NOMO-1 treated with dmso at 0.1 percent for 144 hours (cell line): ENCODE measurements at regions not wholly inside any gene's neighbourhood (a gene's known extent, or its start where the extent isn't known, plus 50 kb on each side); places are given as distances from the start of the nearest gene placed in this dataset.
"Not testable (repeated sequence)": the region's sequence is repeated elsewhere in the genome, so short reads cannot be mapped to it uniquely, and the experiment has no call there.

ENCODE experiments used
- DNase-seq: peaks from one replicate; lab custom pipeline; 2025; ENCODE audit not compliant: unreplicated experiment; lab: John Stamatoyannopoulos, UW

DNA sequence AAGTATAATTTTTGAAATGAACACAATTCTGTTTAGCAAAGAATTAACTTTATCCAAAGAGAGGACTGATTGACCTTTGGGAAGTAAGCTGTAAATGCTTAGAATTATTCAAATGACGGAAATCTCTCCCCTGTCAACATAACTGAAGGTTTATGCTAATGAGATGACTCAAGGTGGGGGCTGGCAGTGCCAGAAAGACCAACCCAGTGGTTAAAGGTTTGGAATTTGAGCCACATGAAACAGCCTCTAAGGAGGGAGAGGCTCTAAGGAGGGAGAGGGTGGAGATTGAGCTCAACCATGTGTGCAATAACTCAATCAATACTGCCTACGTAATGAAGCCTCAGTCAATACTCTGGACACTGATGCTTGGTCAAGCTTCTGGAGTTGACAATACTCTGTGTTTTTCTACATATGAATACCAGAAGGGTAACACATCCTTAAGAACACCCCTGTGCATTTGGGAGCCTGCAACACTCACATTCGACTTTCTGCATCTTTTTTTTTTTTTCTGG, 123.4 kb upstream of the TENT5A start:
- no peak for DNase-seq

DNA sequence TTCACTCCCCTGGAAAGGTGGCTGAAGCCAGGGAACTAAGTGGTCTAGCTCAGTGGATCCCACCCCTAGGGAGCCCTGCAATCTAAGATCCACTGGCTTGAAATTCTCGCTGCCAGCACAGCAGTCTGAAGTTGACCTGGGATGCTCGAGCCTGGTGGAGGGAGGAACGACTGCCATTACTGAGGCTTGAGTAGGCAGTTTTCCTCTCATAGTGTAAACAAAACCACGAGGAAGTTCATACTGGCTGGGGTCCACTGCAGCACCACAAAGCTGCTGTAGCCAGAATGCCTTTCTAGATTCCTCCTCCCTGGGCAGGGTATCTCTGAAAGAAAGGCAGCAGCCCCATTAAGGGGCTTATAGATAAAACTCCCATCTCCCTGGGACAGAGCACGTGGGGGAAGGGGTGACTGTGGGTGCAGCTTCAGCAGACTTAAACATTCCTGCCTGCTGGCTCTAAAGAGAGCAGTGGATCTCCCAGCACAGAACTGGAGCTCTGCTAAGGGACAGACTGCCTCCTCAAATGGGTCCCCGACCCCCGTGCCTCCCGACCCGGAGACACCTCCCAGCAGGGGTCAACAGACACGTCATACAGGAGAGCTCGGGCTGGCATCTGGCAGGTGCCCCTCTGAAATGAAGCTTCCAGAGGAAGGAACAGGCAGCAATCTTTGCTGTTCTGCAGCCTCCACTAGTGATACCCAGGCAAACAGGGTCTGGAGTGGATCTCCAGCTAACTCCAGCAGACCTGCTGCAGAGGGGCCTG, 117.4 kb upstream of the TENT5A start:
- not testable (repeated sequence) for DNase-seq

DNA sequence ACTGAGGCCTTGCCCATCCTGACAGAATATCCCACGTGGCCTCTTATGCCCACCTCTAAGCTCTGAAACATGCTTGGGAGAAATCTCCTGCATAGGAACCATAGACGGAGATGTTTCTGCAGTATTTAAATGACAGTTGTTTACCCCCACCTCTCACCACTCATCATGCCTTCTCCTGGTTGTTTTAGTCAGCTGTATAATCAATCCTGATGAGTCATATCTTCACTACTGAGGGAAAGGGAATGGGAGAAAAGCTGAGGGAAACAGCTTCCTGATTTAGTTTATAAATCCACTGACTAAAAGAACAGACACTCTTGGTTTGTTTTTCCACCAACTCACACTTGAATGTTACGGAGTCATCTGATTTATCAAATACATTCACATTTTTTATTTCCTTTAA, 113.2 kb upstream of the TENT5A start:
- no peak for DNase-seq

GRCh38 chr6:81864124-81864523, 111.6 kb upstream of the TENT5A start:
- no peak for DNase-seq

- no peak for DNase-seq
Measured at GRCh38 chr6:81863123-81863522, 110.6 kb upstream of the TENT5A start.

GRCh38 chr6:81861281-81861680, 108.8 kb upstream of the TENT5A start:
- DNase-seq: no peak

DNA sequence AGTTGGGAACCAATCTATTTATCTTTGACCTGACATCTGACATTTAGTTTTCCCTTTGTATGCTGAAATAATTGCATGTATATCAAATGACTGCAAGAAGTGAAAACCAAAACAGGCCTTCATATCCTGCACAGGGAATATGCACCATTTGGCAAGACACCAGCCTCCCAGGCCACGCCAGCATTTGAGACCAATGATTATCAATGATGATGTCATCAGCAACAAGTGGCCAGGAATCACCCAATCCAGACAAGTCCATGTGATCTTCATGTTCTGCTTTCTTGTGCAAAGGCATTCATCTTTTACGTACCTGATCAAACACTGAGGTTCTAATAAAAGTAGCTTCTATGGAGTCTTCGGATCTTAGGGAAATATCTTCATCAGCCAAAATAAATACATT, 107.4 kb upstream of the TENT5A start:
- no peak for DNase-seq

DNA sequence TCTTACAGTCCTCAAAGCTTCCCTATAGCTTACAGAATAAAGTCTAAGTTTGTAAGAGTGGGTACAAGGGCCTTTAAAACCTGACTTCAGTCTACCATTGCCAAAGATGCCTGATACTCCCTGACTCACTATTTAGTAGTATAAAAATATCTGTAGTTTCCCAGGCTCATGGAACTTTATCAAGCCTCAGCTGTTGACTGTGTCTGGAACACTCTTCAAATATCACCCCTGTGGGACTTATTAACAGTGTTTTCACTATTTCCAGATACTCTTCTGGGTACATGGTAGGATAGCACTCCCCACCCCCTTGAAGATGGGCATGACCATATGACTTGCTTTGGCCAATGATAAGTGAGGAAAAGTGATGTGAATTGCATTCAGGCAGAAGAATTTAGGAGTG, 105.3 kb upstream of the TENT5A start:
- no peak for DNase-seq

DNA sequence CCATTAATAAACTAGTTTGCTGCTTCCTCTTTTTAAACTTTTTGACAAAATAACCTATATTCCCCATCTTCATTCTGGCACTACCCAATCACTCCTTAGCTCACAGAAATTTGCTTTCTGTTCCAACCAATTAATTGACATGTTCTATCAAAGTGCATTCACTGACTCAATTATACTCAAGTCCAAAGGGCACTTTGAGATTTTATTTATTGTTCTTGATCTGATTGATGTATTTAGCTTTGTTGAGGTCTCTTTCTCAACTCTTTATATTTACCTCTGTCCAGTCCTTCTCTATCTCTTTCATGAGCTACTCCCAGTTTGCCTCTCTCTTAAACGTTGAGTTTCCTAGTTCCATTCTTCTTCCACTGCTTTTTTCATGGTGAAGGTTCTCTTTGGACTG, 104.4 kb upstream of the TENT5A start:
- no peak for DNase-seq

- DNase-seq: no peak
Measured at GRCh38 chr6:81854474-81854873, 102.0 kb upstream of the TENT5A start.

GRCh38 chr6:81853975-81854374, 101.5 kb upstream of the TENT5A start:
- DNase-seq: no peak

GRCh38 chr6:81849248-81849647, 96.8 kb upstream of the TENT5A start:
- no peak for DNase-seq

DNA sequence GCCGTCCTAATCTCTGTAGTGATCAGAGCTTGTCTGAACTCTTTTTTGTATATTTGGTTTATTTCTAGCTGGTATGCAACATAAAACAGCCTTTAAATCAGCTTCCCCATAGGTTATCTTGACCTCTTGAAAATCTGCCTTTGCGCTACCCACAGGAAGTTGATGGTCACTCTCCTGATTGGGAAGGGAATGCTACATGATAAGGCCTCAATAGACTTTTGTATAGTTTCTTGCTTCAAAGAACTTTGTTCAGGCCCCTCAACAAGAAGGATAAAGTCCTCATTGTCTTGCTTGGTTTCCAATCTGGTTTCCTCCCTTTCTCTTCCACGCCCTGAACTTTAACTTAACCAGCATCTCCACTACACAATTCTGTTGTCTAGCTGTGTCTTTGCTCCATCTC, 95.4 kb upstream of the TENT5A start:
- DNase-seq: no peak

DNA sequence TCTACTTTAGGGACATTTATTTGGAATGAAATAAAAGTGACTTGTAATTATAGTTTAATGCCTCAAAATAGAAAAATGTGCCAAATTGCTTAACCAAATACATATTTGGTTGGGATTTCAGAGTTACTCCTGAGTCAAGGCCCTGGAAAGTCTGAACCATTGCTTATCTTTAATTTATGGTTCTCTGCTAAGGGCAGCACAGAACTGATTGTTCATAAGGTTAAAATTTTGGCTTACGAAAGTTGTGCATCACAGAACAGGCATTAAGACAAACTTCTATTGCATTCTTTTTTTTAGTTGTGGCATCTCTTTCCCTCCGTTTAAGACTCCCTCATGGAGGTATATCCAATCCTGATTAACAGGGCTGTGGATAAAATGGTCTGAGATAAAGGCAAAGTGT, 92.2 kb upstream of the TENT5A start:
- no peak for DNase-seq

- no peak for DNase-seq
Measured at GRCh38 chr6:81843302-81843701, 90.8 kb upstream of the TENT5A start.

- no peak for DNase-seq
Measured at GRCh38 chr6:81842254-81842653, 89.8 kb upstream of the TENT5A start.

DNA sequence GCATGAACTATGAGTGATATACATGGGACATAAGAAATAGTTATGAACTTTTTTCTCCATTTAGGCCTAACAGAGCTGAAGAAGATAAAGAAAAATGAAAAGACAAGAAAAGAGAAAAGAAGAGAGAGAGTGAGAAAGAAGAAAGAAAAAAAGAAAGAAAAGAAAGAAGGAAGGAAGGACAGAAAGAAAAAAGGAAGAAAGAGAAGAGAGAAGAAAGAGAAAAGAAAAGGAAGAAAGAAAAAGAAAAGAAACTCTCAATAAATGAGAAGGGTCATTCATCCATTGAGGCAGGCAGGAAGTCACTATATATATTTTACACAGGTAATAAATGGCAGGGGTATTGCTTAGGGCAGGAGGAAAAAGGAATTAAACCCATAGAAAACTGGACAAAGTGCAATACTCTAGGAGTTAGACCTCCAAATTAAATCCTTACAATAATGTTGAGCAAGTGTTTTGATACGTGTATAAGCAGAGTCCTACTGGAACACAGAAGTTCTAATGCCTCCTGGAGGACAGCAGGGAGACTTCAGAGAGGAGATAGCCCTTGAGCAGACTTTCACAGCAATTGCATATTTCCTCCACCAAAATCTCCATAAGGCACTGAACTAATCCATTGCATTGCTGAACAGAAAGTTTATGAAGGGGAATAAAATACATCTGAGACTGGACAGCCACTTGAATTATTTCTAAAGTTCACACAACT, 86.4 kb upstream of the TENT5A start:
- no peak for DNase-seq

GRCh38 chr6:81838031-81838430, 85.5 kb upstream of the TENT5A start:
- no peak for DNase-seq

DNA sequence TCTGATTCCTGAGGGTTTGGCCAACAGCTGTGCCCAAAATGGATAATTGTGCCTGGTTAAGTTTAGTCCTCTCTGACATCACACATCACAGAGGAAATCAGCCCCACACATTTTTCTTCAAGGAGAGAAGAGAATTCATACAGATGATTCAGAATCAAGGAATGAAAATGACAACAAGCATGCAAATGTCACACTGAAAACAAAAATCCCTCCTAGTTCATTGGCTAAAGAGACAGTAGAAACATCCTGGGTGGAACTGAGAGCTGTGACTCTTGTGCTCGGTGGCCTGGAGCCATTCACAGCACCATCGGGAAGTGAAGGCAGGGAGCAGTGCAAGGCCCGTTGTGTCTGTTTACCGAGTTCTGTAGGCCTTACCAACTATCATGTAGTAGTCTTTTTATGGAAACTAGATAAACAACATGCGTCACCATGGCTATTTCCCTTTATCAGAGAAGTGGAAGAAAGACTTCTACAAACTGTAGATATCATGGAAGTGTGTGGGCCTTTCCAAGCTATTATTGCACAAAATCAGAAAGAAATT, 81.7 kb upstream of the TENT5A start:
- no peak for DNase-seq

- DNase-seq: no peak
Measured at GRCh38 chr6:81832304-81832703, 79.8 kb upstream of the TENT5A start.

DNA sequence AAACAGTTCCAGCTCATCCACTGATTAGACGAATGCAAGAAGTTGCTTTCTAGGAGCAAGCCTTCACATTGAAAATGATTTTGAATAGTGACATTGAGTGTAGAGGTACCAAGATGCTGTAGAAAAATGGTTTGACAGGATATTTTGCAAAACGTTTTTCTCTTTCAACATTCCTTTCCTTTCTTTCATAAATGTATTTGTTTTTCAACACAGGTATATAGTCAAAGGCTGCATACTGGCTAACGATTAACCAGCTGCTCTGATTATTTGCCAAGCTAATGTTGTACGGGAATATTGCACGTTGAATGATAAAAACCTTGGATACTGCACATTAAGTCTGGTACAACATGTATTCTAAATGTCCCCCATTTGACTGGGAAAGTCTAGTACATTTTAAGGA, 78.8 kb upstream of the TENT5A start:
- no peak for DNase-seq

GRCh38 chr6:81826784-81827183, 74.3 kb upstream of the TENT5A start:
- DNase-seq: no peak
